NCI-H82 treated with DMSO at 0.1 percent for 48 hours (cell line): ENCODE measurements at regions not wholly inside any gene's neighbourhood (a gene's known extent, or its start where the extent isn't known, plus 50 kb on each side); places are given as distances from the start of the nearest gene placed in this dataset.

Experiments
- DNase-seq: peaks from one replicate; lab custom pipeline; 2025; ENCODE audit not compliant: unreplicated experiment; lab: John Stamatoyannopoulos, UW

- DNase-seq: no peak
Observed at GRCh38 chr2:2524348-2524941, 193.4 kb upstream of the MYT1L start.

GRCh38 chr2:2523461-2524347, 192.6 kb upstream of the MYT1L start:
- no peak for DNase-seq

- DNase-seq: no peak
Observed at GRCh38 chr2:2520401-2520811, 189.3 kb upstream of the MYT1L start.

DNA sequence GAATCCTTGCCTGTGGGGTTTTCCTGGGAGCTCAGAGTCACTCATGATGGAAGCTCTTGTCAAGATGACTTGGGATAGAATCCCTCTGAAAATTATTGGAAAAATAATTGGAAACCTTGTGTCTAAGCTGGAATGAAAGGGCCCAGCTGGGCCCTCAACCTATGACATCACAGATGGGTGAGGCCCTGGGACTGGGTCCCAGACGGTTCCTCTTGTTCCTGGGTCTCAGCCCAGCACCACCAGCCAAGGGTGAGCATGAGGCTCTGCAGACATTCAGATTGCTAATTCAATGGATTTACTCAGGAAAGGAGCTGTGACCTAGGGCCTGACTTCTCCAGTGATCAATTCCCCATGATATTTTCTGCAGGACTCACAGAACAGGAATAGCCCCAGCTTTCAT, 188.3 kb upstream of the MYT1L start:
- no peak for DNase-seq

DNA sequence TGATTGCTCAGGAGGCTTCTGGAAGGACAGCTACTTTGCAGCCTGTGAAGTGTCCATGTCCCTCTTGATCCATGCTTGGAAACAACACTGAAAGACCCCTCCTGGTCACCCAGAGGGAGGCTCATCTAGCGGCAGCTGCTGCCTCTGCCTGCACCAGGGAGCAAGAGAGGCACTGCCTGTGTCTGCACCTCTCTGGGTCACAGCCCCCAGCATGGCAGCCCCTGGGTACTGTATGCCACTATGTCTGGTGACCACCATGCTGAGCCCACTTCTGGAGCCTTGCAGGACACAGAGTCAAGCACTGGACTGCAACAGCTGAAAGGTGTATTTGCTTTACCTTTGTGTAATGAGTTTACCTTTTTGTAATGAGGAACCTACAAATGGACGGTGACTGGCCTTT, 186.3 kb upstream of the MYT1L start:
- no peak for DNase-seq

DNA sequence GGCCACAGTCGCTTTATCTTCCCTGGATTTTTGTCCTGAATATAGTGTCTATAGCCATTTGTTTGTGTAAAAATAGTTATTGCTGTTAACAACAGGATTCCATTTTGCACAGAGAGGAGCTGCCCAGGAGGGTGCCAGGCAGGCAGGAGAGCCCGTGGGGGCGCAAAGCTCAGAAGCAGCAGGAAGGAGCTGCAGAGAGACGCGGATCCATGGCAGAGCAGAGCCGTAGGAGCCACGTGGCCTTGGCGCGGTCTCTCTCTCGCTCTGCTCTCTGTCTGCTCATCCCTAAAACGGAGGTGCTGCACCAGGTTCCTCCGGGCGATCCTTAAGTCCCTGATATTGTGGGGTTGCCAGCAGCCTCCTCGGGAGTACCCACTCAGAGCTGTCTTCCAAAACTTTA, 185.3 kb upstream of the MYT1L start:
- DNase-seq: no peak

DNA sequence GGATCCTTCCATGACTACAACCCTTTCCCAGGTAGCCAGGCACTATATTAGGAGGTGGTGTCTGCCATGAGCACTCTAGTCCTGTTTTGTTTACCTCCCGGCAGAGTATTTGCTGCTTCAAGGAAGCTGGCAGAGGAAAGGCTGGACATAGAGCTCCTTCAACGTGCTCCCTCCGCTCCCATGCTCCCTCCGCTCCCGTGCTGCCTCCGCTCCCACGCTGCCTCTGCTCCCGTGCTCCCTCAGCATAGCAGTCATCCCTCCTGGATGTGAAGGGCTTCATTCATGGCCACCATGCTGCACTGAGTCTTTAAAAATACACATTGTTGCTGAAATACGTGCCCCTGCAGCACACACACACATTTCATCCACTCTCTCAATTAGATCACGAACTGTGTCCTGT, 181.9 kb upstream of the MYT1L start:
- DNase-seq: no peak

DNA sequence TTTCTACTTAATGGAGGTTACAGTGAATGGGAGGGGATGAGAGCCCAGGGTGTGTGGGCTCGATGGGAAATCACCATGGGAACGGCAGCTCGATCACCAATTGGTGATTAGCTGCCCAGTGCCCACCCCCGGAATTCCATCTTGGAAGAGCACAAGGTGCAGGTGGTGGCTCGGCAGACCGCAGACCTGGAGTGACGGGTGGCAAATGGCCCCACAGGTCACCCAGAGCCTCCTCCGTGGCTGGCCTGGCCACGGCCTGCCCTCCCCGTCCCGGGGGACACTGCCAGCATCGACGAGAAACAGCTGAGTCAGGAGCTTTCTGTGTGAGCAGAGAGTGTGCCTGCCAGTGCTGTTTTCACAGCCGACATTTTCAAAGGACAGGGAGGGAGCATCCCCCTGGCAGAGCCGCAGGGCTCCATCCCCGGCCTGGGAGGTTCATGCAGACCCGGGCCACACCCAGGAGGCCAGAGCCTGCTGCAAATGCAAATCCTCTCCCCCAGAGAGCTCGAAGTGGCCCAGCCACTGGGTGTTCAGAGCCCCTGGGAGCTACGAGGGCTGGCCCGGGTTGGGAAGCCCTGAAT, 176.4 kb upstream of the MYT1L start:
- DNase-seq: no peak

DNA sequence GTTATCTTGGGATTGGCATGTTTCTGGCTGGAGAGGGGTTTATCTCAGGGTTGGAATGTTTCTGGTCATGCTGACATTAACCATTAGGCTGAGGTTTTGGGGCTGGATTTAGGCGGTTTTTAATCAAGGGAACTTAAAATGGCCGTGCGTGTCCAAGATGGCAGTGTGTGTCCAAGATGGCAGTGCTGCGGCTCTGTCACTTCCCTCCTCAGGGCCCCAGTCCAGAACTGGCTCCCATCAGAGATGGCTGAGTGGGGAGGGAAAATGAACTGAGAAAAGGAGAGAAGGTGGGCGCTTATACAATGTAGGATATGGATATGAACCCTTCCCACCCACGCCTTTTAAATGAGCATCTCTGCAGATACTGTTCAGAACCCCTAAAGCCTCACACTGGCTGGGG, 175.5 kb upstream of the MYT1L start:
- DNase-seq: no peak

- no peak for DNase-seq
Observed at GRCh38 chr2:2505604-2506003, 174.5 kb upstream of the MYT1L start.

DNA sequence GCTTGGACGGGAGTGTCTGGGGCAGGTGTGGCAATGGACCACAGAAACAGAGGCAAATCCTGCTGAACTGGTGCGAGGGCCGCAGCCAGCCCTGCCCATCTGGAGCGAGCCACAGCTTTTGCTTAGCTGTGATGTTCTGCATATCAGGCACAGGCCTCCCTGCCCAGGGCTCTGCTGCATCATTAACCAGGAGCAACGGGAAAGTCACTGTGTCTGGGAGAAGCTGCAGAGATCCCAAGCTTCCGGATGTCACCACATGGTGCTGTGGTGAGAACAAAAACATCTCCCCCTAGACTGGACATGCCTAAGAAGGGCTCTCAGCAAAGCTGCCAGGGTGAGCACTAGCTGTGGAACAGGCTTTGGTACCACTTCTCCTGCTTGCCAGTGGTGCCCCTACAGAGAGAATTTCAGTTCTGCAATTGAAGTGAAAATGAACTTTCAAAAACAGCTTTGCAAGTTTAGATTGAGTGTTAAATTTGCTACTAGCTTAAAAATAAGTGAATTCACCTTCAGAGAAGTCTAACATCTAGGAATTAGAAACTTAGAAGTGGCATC, 172.9 kb upstream of the MYT1L start:
- no peak for DNase-seq

DNA sequence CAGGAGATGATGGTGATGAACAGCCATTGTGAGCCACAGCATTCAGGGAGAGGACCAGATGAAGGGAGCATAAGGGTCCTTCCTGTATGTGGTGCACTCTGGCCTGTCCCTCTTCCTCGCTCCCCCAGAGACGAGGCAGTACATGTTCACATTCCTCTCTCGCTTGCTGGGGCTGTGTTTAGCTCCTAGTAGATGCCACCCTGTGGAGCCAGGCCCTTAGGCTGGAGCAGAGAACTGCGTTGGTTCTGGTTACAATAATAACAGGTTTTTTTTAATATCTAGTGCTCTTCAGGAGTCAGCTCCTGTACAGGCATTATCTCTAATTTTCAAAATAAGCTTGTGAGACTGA, 171.1 kb upstream of the MYT1L start:
- DNase-seq: no peak

DNA sequence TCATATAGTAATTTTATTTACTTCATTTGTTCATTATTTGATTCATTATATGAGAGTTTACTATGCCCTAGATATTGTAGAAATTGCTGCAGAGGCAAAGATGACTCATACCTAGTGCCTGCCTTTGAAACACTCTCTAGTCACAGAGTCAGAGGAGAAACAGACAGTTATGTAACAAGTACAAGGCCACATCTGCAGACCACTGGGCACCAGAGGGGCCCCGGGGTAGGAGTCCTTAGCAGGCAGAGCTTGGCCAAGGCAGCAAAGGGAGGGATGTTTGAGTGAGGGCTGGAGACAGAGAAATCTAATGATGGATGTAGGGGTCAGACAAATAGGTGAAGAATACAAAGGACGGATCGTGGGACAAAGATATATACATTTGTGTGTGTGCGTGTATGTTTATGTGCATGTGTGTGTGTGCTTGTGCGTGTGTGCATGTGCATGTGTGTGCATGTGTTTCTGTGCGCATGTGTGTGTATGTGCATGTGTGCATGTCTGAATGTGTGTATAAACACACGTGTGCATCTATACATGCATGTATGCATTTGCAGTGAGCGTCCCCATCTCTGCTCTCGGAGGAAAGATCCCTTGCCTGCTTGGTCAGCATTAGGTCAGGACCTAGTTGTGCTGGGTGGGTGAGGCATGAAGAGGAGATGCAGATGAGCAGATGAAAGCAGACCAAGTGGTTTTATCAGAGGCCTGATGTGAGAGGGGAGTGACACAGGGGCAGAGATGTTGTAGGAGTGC, 170.6 kb upstream of the MYT1L start:
- DNase-seq: no peak

DNA sequence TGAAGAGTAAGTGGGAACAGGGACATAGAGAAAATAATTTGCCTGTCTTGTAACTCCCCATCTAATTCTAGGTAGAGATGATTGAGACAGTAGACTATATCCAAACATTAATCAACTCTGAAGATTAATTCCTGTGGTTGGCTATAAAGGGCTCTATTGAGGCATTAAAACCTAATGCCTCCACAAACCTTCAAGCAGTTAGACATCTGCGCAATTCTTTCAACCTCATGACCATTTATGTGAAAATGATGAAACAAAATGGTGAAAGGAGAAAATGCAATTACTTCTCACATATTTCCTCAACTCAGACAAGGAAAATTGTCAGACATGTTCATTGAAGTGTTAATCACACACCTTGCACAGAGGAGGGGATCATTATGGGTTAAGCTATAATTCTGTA, 164.5 kb upstream of the MYT1L start:
- no peak for DNase-seq

- DNase-seq: no peak
Observed at GRCh38 chr2:2493496-2493895, 162.4 kb upstream of the MYT1L start.

DNA sequence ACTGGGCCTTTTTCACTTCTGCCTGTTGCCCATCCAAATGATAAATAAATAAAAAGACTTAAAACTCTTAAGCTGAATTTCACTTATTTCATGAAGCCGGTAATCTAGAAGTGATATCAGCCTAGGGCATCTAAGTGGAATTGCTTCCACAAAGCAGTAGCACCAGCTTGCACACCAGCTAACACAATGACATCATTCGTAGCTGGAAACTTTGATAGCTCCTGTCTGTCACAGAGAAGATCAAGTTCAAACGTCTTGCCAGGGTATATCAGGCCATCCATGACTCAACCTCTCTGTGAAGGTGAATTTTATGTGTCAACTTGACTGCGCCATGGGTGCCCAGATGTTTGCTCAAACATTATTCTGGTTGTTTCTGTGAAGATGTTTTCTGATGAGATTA, 161.7 kb upstream of the MYT1L start:
- DNase-seq: no peak

GRCh38 chr2:2491964-2492363, 160.9 kb upstream of the MYT1L start:
- no peak for DNase-seq

DNA sequence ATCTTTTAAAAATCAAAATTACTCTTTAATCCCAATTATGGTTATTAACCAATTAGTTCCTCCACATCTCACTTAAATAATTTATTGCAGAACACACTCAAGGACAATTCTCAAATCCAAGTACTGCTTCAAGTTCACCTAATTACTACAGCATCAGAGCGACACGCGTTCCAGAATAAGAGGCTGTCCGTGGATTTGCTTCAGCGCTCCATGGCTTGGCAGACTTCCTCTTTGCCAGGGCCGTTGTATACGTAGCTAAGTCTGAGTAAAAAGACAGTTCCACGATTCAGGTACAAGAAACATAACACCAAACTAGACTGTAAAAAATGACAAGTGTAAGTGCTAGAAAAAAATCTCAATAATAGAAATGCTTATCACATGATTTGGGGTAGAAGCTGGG, 153.2 kb upstream of the MYT1L start:
- no peak for DNase-seq

- DNase-seq: no peak
Observed at GRCh38 chr2:2482851-2483250, 151.8 kb upstream of the MYT1L start.

- no peak for DNase-seq
Observed at GRCh38 chr2:2472881-2473280, 141.8 kb upstream of the MYT1L start.

- DNase-seq: no peak
Observed at GRCh38 chr2:2472044-2472443, 141.0 kb upstream of the MYT1L start.

- DNase-seq: no peak
Observed at GRCh38 chr2:2466534-2466933, 135.5 kb upstream of the MYT1L start.
